Colonic mucosa (tissue), 4 donors: ENCODE measurements at regions not wholly inside any gene's neighbourhood (a gene's known extent, or its start where the extent isn't known, plus 50 kb on each side); places are given as distances from the start of the nearest gene placed in this dataset.
"Not testable (repeated sequence)": the region's sequence is repeated elsewhere in the genome, so short reads cannot be mapped to it uniquely, and the experiment has no call there.

Experiments used
- DNase-seq: peaks from one replicate; pipeline ENCODE4 v3.0.0-alpha.2; 2020
- H3K27ac ChIP-seq: fragments of 200-600 bp; one replicate; pipeline ENCODE4 v1.8.0; 2021
- H3K27me3 ChIP-seq: fragments of 200-600 bp; one replicate; pipeline ENCODE4 v1.8.0; 2021
- H3K36me3 ChIP-seq: fragments of 200-600 bp; one replicate; pipeline ENCODE4 v1.8.0; 2021
- H3K4me1 ChIP-seq: fragments of 200-600 bp; one replicate; pipeline ENCODE4 v1.8.0; 2021; ENCODE audit warnings: mild to moderate bottlenecking
- H3K4me3 ChIP-seq: fragments of 200-600 bp; one replicate; pipeline ENCODE4 v1.8.0; 2021
- H3K9ac ChIP-seq, 2 donors: one replicate each; pipeline ENCODE4 v1.7.0; 2013; ENCODE audit warnings: control low read depth in 2 of 2, low read depth in 2 of 2, low read length in 2 of 2
- H3K9me3 ChIP-seq: fragments of 200-600 bp; one replicate; pipeline ENCODE4 v1.8.0; 2021
- intact Hi-C: fragments of 100-400 bp; cut with DNase I; formaldehyde crosslinking; loops from one replicate; pipeline ENCODE4 v1.14.1; 2022
- donor health status: healthy.
- donor health status: DM: no; HTN: no; CAD: no.
- donor health status: DM: no; HTN: no; CAD: no.

- H3K27ac ChIP-seq, DNase-seq, H3K9ac ChIP-seq, H3K9me3 ChIP-seq, H3K4me3 ChIP-seq, intact Hi-C loops, H3K4me1 ChIP-seq, H3K27me3 ChIP-seq, H3K36me3 ChIP-seq: not testable (repeated sequence)
These were observed 53.0 kb upstream of the C1QTNF3 start for GRCh38 chr5:34096033-34096432.

GRCh38 chr5:34099891-34100290 lies 56.9 kb upstream of the C1QTNF3 start:
- not testable (repeated sequence) for DNase-seq, H3K27ac ChIP-seq

GRCh38 chr5:34101567-34101966 lies 58.6 kb upstream of the C1QTNF3 start:
- H3K9me3 ChIP-seq, intact Hi-C loops, H3K9ac ChIP-seq, DNase-seq, H3K4me3 ChIP-seq, H3K36me3 ChIP-seq, H3K4me1 ChIP-seq, H3K27me3 ChIP-seq, H3K27ac ChIP-seq: not testable (repeated sequence)

More at GRCh38 chr5:34099891-34100290, 56.9 kb upstream of the C1QTNF3 start:
- H3K9ac ChIP-seq, H3K4me1 ChIP-seq, intact Hi-C loops, H3K4me3 ChIP-seq, H3K36me3 ChIP-seq, H3K27me3 ChIP-seq, H3K9me3 ChIP-seq: not testable (repeated sequence)

GRCh38 chr5:34108897-34109296 lies 65.9 kb upstream of the C1QTNF3 start:
- DNase-seq, H3K27me3 ChIP-seq, H3K9me3 ChIP-seq, H3K9ac ChIP-seq, H3K27ac ChIP-seq, H3K4me3 ChIP-seq, H3K4me1 ChIP-seq, H3K36me3 ChIP-seq, intact Hi-C loops: not testable (repeated sequence)

- H3K9me3 ChIP-seq, H3K9ac ChIP-seq, DNase-seq, H3K27ac ChIP-seq, H3K4me3 ChIP-seq, H3K27me3 ChIP-seq, intact Hi-C loops, H3K36me3 ChIP-seq, H3K4me1 ChIP-seq: not testable (repeated sequence)
These were observed 81.3 kb upstream of the C1QTNF3 start for GRCh38 chr5:34124280-34124679.

- intact Hi-C loops, H3K27me3 ChIP-seq, H3K4me1 ChIP-seq, DNase-seq, H3K36me3 ChIP-seq, H3K9me3 ChIP-seq, H3K9ac ChIP-seq, H3K27ac ChIP-seq, H3K4me3 ChIP-seq: not testable (repeated sequence)
These were observed 82.3 kb upstream of the C1QTNF3 start for GRCh38 chr5:34125354-34125753.

GRCh38 chr5:34126741-34127140 lies 83.7 kb upstream of the C1QTNF3 start:
- H3K27me3 ChIP-seq, H3K4me3 ChIP-seq, H3K4me1 ChIP-seq, H3K27ac ChIP-seq, intact Hi-C loops, H3K9ac ChIP-seq, H3K36me3 ChIP-seq, H3K9me3 ChIP-seq, DNase-seq: not testable (repeated sequence)

- intact Hi-C loops, H3K4me3 ChIP-seq: not testable (repeated sequence)
These were observed 84.8 kb upstream of the C1QTNF3 start for GRCh38 chr5:34127818-34128217.

GRCh38 chr5:34128890-34129289 lies 85.9 kb upstream of the C1QTNF3 start:
- H3K36me3 ChIP-seq, H3K27ac ChIP-seq, DNase-seq, H3K9me3 ChIP-seq, intact Hi-C loops, H3K4me3 ChIP-seq, H3K4me1 ChIP-seq, H3K27me3 ChIP-seq, H3K9ac ChIP-seq: not testable (repeated sequence)

More at GRCh38 chr5:34127818-34128217, 84.8 kb upstream of the C1QTNF3 start:
- not testable (repeated sequence) for H3K36me3 ChIP-seq, H3K27ac ChIP-seq, H3K27me3 ChIP-seq, H3K4me1 ChIP-seq, DNase-seq, H3K9me3 ChIP-seq, H3K9ac ChIP-seq

- H3K27ac ChIP-seq, H3K4me3 ChIP-seq, H3K27me3 ChIP-seq, DNase-seq, H3K36me3 ChIP-seq, H3K4me1 ChIP-seq, H3K9me3 ChIP-seq, intact Hi-C loops, H3K9ac ChIP-seq: not testable (repeated sequence)
These were observed 112.0 kb upstream of the C1QTNF3 start for GRCh38 chr5:34154988-34155387.

- H3K9me3 ChIP-seq, H3K4me3 ChIP-seq, H3K27me3 ChIP-seq, H3K27ac ChIP-seq, H3K9ac ChIP-seq, H3K4me1 ChIP-seq, DNase-seq, intact Hi-C loops, H3K36me3 ChIP-seq: not testable (repeated sequence)
These were observed 113.8 kb upstream of the C1QTNF3 start for GRCh38 chr5:34156703-34157414.

- DNase-seq, H3K9ac ChIP-seq, H3K27ac ChIP-seq, H3K4me1 ChIP-seq, H3K9me3 ChIP-seq, intact Hi-C loops, H3K4me3 ChIP-seq, H3K36me3 ChIP-seq, H3K27me3 ChIP-seq: not testable (repeated sequence)
These were observed 117.9 kb upstream of the C1QTNF3 start for GRCh38 chr5:34160904-34161303.

GRCh38 chr5:34171398-34171797 lies 128.4 kb upstream of the C1QTNF3 start:
- H3K36me3 ChIP-seq, H3K4me1 ChIP-seq, DNase-seq, H3K4me3 ChIP-seq, H3K27ac ChIP-seq, H3K9ac ChIP-seq, H3K9me3 ChIP-seq, H3K27me3 ChIP-seq, intact Hi-C loops: not testable (repeated sequence)

GRCh38 chr5:34179453-34180190 lies 136.6 kb upstream of the C1QTNF3 start:
- H3K4me1 ChIP-seq, intact Hi-C loops, H3K27ac ChIP-seq, H3K9ac ChIP-seq, H3K9me3 ChIP-seq, H3K36me3 ChIP-seq, H3K27me3 ChIP-seq, H3K4me3 ChIP-seq, DNase-seq: not testable (repeated sequence)
